Lower lobe of right lung (tissue), 2 donors: ENCODE measurements at regions not wholly inside any gene's neighbourhood (a gene's known extent, or its start where the extent isn't known, plus 50 kb on each side); places are given as distances from the start of the nearest gene placed in this dataset.

Experiments
- ATAC-seq, 2 donors: fragments of 200-7000 bp; cut with Tn5 transposase; one replicate each; pipeline ENCODE4 v1.9.1; 2020 to 2022; ENCODE audit warnings: mild to moderate bottlenecking in 2 of 2, moderate library complexity in 2 of 2
- DNase-seq: peaks from one replicate; pipeline ENCODE4 v3.0.0-alpha.2; 2020
- H3K27ac ChIP-seq: fragments of 200-600 bp; one replicate; pipeline ENCODE4 v1.8.0; 2022
- H3K27me3 ChIP-seq: fragments of 200-600 bp; one replicate; pipeline ENCODE4 v1.8.0; 2022; ENCODE audit warnings: low read depth
- H3K36me3 ChIP-seq: fragments of 200-600 bp; one replicate; pipeline ENCODE4 v1.8.0; 2022; ENCODE audit warnings: mild to moderate bottlenecking
- H3K4me1 ChIP-seq: fragments of 200-600 bp; one replicate; pipeline ENCODE4 v1.8.0; 2022
- H3K4me3 ChIP-seq: fragments of 200-600 bp; one replicate; pipeline ENCODE4 v1.8.0; 2022; ENCODE audit warnings: mild to moderate bottlenecking
- H3K9me3 ChIP-seq: fragments of 200-600 bp; one replicate; pipeline ENCODE4 v1.8.0; 2022
- CTCF ChIP-seq: fragments of 200-600 bp; IDR thresholded peaks from one replicate; pipeline ENCODE4 v1.8.0; 2022; ENCODE audit warnings: antibody characterized with exemption, mild to moderate bottlenecking
- intact Hi-C: fragments of 100-400 bp; cut with DNase I; formaldehyde crosslinking; loops from one replicate; pipeline ENCODE4 v1.11.0; 2022
- donor health status: DM: no; HTN: yes; CAD: no; lungs with severe emphysema.

- no peak overlapping the region for H3K27ac ChIP-seq
- TF ChIP-seq CTCF = no peak
- H3K9me3 ChIP-seq = no peaks in the 10 kb centered on the region
- ATAC-seq (no peak), DNase-seq (no peak)
- intact Hi-C loops = no loop called here
- no peaks in the 10 kb centered on the region for H3K27me3 ChIP-seq
- no peaks in the 10 kb centered on the region for H3K4me1 ChIP-seq
- H3K36me3 ChIP-seq = no peaks in the 10 kb centered on the region
- no peak overlapping the region for H3K4me3 ChIP-seq
Measured at GRCh38 chr6:163915131-163915530, 500.6 kb downstream of the QKI start.

GRCh38 chr6:163913045-163913444 lies 498.5 kb downstream of the QKI start:
- intact Hi-C loops = no loop called here
- no peaks in the 10 kb centered on the region for H3K27me3 ChIP-seq
- no peak for TF ChIP-seq CTCF
- H3K4me3 ChIP-seq = no peak overlapping the region
- H3K36me3 ChIP-seq = no peaks in the 10 kb centered on the region
- H3K4me1 ChIP-seq = no peaks in the 10 kb centered on the region
- DNase-seq (no peak), ATAC-seq (no peak)
- no peaks in the 10 kb centered on the region for H3K9me3 ChIP-seq
- no peak overlapping the region for H3K27ac ChIP-seq

GRCh38 chr6:163906006-163906710 lies 491.6 kb downstream of the QKI start:
- Histone ChIP-seq H3K27me3 (no peaks in the 10 kb centered on the region), H3K27ac (no peak overlapping the region), H3K4me3 (no peak overlapping the region), H3K4me1 (no peaks in the 10 kb centered on the region), H3K36me3 (no peaks in the 10 kb centered on the region), H3K9me3 (no peaks in the 10 kb centered on the region)
- TF ChIP-seq CTCF = no peak
- DNase-seq (no peak), ATAC-seq (no peak)
- intact Hi-C loops = no loop called here

- H3K4me3 ChIP-seq = no peak overlapping the region
- no peak for TF ChIP-seq CTCF
- no peaks in the 10 kb centered on the region for H3K4me1 ChIP-seq
- intact Hi-C loops = no loop called here
- DNase-seq = no peak
- ATAC-seq = no peak
- H3K27ac ChIP-seq = no peak overlapping the region
- H3K36me3 ChIP-seq = no peaks in the 10 kb centered on the region
- H3K27me3 ChIP-seq = no peaks in the 10 kb centered on the region
- no peaks in the 10 kb centered on the region for H3K9me3 ChIP-seq
Measured at GRCh38 chr6:163904186-163904585, 489.7 kb downstream of the QKI start.

GRCh38 chr6:163903541-163903940 lies 489.0 kb downstream of the QKI start:
- Histone ChIP-seq H3K27ac (no peak overlapping the region), H3K4me3 (no peak overlapping the region), H3K27me3 (no peaks in the 10 kb centered on the region), H3K4me1 (no peaks in the 10 kb centered on the region), H3K9me3 (no peaks in the 10 kb centered on the region), H3K36me3 (no peaks in the 10 kb centered on the region)
- ATAC-seq (no peak), DNase-seq (no peak)
- no peak for TF ChIP-seq CTCF
- intact Hi-C loops = no loop called here
